Body of pancreas (tissue), 4 donors: ENCODE measurements at regions not wholly inside any gene's neighbourhood (a gene's known extent, or its start where the extent isn't known, plus 50 kb on each side); places are given as distances from the start of the nearest gene placed in this dataset.
"Not testable (repeated sequence)": the region's sequence is repeated elsewhere in the genome, so short reads cannot be mapped to it uniquely, and the experiment has no call there.

ENCODE experiments used
- ATAC-seq: fragments of 150-250 bp; one replicate; pipeline ENCODE4 v1.9.1; 2016
- DNase-seq, 4 donors: peaks; one replicate each; pipeline ENCODE4 v3.0.0-alpha.2; 2019
- H3K27ac ChIP-seq, 4 donors: fragments of 200-600 bp; sonication (generic); 1 replicate in 3 of 4; 2 replicates in 1 of 4; pipeline versions ENCODE4 v1.5.1 to v1.6.1; 2016 to 2019; ENCODE audit warnings: mild to moderate bottlenecking in 1 of 4, mixed read lengths in 1 of 4, moderate library complexity in 1 of 4
- H3K27me3 ChIP-seq, 2 donors: fragments of 200-600 bp; sonication (generic); one replicate each; pipeline ENCODE4 v1.6.0; 2016; ENCODE audit warnings: mild to moderate bottlenecking in 1 of 2
- H3K36me3 ChIP-seq, 2 donors: fragments of 200-600 bp; sonication (generic); replicated peaks in 1 of 2; 2 replicates each; pipeline ENCODE4 v1.5.1; 2016; ENCODE audit warnings: low read depth in 2 of 2; ENCODE audit not compliant: insufficient read depth in 1 of 2
- H3K4me1 ChIP-seq: fragments of 200-600 bp; sonication (generic); one replicate; pipeline ENCODE4 v1.6.0; 2016
- H3K4me3 ChIP-seq, 2 donors: fragments of 200-600 bp; sonication (generic); 1 replicate in 1 of 2; 2 replicates in 1 of 2; pipeline ENCODE4 v1.5.1; 2016 to 2019
- H3K9me3 ChIP-seq, 3 donors: fragments of 200-600 bp; sonication (generic); 1 replicate in 2 of 3; 2 replicates in 1 of 3; pipeline ENCODE4 v1.5.1; 2016
- POLR2A ChIP-seq, 3 donors: fragments of 450-650 bp; IDR thresholded peaks; one replicate each; pipeline ENCODE4 v1.6.1; 2016; ENCODE audit warnings: antibody characterized with exemption in 3 of 3, mild to moderate bottlenecking in 2 of 3
- WGBS, 2 donors: methylation state at CpG; one replicate each; pipeline ENCODE4 v1.1.5; 2017; 5-methylcytosine and 5-hydroxymethylcytosine counted together
- intact Hi-C: fragments of 100-400 bp; cut with DNase I; formaldehyde crosslinking; loops from one replicate; pipeline ENCODE4 v1.15.1; 2023
- TF ChIP-seq, protein P1 (sequence below), 7 experiments: fragments of 450-650 bp in 4 of 7; fragments of 200-600 bp in 3 of 7; sonication (generic) in 3 of 7; IDR thresholded peaks; one replicate each; pipeline ENCODE4 v1.5.1; 2016 to 2019; ENCODE audit warnings: antibody characterized with exemption in 7 of 7

GRCh38 chr5:44987026-44987425 lies 178.3 kb downstream of the MRPS30 start:
- Histone ChIP-seq H3K27ac (no peak overlapping the region), H3K4me1 (no peaks in the 10 kb centered on the region), H3K4me3 (no peak overlapping the region), H3K36me3 (no peaks in the 10 kb centered on the region), H3K27me3 (no peaks in the 10 kb centered on the region), H3K9me3 (peaks cover 0 to 20% (median 0%) of the 10 kb centered on the region in 3 donors)
- DNase-seq, result no peak
- no peak for TF ChIP-seq POLR2A (IDR thresholded peaks at IDR 0.05)
- TF ChIP-seq, protein P1, sequence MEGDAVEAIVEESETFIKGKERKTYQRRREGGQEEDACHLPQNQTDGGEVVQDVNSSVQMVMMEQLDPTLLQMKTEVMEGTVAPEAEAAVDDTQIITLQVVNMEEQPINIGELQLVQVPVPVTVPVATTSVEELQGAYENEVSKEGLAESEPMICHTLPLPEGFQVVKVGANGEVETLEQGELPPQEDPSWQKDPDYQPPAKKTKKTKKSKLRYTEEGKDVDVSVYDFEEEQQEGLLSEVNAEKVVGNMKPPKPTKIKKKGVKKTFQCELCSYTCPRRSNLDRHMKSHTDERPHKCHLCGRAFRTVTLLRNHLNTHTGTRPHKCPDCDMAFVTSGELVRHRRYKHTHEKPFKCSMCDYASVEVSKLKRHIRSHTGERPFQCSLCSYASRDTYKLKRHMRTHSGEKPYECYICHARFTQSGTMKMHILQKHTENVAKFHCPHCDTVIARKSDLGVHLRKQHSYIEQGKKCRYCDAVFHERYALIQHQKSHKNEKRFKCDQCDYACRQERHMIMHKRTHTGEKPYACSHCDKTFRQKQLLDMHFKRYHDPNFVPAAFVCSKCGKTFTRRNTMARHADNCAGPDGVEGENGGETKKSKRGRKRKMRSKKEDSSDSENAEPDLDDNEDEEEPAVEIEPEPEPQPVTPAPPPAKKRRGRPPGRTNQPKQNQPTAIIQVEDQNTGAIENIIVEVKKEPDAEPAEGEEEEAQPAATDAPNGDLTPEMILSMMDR (IDR thresholded peaks at IDR 0.05), result no peak
- ATAC-seq, result no peak
- intact Hi-C loops, result no loop called here

DNA sequence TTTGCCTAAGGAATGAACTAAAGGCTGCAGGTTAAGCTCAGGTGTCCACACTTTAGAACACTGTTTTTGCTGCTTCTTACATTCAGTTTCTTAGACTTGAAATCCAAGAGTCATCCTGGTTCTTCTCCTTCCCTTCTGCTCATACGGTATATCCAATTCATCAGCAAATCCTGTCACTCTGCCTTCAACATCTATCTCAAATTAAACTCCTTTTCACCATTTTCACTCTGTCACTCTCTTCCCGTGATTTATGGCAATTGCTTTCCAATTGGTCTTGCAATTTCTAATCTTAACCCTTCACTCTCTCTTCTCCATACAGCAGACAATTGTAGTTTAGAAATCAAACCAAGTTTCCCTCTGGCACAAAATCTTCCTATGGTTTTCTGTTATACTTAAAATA lies 182.9 kb downstream of the MRPS30 start:
- TF ChIP-seq, protein P1 (IDR thresholded peaks at IDR 0.05), result no peak
- WGBS, 2 donors, result 42 to 59% methylated on average over 2 of the region's 2 CpGs
- intact Hi-C loops, result no loop called here

DNA sequence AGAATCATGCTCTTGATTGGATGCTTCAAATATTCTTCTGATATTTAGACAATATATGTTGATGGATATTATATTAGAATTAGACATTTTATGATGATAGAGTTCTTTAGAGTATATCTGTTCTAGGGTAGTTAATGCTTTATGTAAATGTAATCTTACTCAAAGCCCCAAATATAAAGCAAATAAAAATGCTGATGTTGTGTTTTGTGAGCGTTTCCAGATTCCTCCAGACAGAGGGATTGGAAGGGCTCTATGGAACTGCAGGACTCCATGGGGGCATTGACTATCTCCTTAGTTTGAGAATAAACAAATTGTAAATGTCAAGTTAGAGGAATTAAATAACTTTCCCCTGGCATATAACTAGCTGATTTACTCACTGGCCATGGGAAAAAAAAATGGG lies 184.5 kb downstream of the MRPS30 start:
- no peaks in the 10 kb centered on the region for H3K4me1 ChIP-seq
- 44 to 51% methylated on average over 1 of the region's 1 CpG for WGBS, 2 donors

More for the DNA sequence above, 182.9 kb downstream of the MRPS30 start:
- Histone ChIP-seq H3K27me3 (no peaks in the 10 kb centered on the region), H3K9me3 (peaks cover 0 to 14% (median 0%) of the 10 kb centered on the region in 3 donors), H3K4me3 (no peak overlapping the region), H3K27ac (no peak overlapping the region), H3K4me1 (no peaks in the 10 kb centered on the region), H3K36me3 (no peaks in the 10 kb centered on the region)
- no peak for DNase-seq
- no peak for ATAC-seq

DNA sequence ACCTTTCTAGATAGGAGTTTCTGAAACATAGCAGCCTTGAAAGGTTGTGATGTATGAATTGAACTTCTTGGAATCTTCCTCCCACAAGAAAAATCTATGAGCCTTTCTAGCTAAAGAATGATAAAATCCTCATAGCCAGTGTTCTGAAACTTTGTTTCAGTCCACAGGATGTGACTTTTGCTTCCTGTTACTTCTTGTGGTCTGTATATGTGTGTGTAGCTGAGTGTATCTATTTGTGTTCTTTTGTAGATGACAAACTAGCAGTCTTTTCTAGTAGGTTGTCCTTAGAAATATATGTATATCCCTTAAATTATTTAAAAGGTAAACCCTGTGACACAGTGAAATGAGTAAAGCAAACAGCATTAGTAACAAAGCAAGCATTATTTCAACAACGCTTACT lies 188.8 kb downstream of the MRPS30 start:
- Histone ChIP-seq H3K4me3 (no peak overlapping the region), H3K36me3 (no peaks in the 10 kb centered on the region), H3K27me3 (no peaks in the 10 kb centered on the region), H3K9me3 (no peaks in the 10 kb centered on the region), H3K4me1 (no peaks in the 10 kb centered on the region), H3K27ac (no peak overlapping the region)
- no peak for TF ChIP-seq POLR2A (IDR thresholded peaks at IDR 0.05)
- TF ChIP-seq, protein P1 (IDR thresholded peaks at IDR 0.05), result no peak
- 24 to 25% methylated on average over 1 of the region's 1 CpG for WGBS, 2 donors
- intact Hi-C loops, result no loop called here
- no peak for ATAC-seq
- DNase-seq, result no peak

More for the DNA sequence above, 184.5 kb downstream of the MRPS30 start:
- ATAC-seq (no peak), DNase-seq (no peak)
- H3K9me3 ChIP-seq, result peaks cover 0 to 14% (median 0%) of the 10 kb centered on the region in 3 donors
- no peaks in the 10 kb centered on the region for H3K36me3 ChIP-seq
- no peak overlapping the region for H3K27ac ChIP-seq
- H3K4me3 ChIP-seq, result no peak overlapping the region
- TF ChIP-seq POLR2A (IDR thresholded peaks at IDR 0.05), result no peak
- TF ChIP-seq, protein P1 (IDR thresholded peaks at IDR 0.05), result no peak
- H3K27me3 ChIP-seq, result no peaks in the 10 kb centered on the region
- intact Hi-C loops, result no loop called here

DNA sequence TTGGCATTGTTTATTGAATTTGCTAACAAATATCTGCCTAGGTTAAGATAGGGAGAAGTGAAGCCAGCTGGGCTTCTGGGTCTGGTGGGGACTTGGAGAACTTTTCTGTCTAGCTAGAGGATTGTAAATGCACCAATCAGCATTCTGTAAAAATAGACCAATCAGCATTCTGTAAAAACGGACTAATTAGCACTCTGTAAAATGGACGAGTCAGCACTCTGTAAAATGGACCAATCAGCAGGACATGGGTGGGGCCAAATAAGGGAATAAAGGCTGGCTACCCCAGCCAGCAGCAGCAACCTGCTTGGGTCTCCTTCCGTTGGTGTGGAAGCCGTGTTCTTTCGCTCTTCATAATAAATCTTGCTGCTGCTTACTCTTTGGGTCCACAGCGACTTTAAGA lies 198.4 kb downstream of the MRPS30 start:
- not testable (repeated sequence) for H3K9me3 ChIP-seq

More for the DNA sequence above, 198.4 kb downstream of the MRPS30 start:
- DNase-seq, H3K27ac ChIP-seq, H3K36me3 ChIP-seq, ATAC-seq, H3K27me3 ChIP-seq, H3K4me3 ChIP-seq, H3K4me1 ChIP-seq, intact Hi-C loops: not testable (repeated sequence)
- WGBS, 2 donors, result 75 to 76% methylated on average over 6 of the region's 6 CpGs
